ENCODE measurements at regions not wholly inside any gene's neighbourhood (a gene's known extent, or its start where the extent isn't known, plus 50 kb on each side); places are given as distances from the start of the nearest gene placed in this dataset.
"Not testable (repeated sequence)": the region's sequence is repeated elsewhere in the genome, so short reads cannot be mapped to it uniquely, and the experiment has no call there.

DNA sequence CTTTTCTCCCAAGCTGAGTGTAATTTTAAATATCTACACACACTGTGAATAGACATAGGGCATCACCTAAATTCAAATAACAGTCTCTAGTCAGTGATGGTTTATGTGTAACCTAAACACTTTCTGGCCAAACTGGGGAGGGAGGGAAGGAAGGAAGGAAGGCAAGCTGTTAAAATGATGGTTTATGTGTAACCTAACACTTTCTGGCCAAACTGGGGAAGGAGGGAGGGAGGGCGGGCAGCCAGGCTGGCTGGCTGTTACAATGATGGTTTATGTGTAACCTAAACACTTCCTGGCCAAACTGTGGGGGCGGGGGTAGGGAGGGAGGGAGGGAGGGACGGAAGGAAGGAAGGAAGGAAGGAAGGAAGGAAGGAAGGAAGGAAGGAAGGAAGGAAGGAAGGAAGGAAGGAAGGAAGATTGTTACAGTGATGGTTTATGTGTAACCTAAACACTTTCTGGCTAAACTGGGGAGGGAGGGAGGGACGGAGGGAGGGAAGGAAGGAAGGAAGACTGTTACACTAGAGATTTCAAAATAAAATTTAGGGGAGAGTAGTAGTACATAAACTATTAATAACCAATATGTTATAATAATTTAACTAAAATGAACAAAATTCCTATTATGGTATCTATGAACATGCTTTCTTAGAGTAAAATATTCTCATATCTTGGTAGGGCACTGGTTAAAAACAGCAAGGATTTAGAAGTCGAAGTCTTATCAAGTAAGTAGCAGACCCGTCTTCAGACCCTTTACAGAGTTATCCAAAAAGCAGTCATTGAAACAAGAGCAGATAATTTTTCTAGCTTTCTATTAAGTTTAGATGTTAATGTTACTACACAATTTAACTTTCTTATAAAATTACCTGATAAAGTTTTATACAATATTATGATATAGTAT is 148.1 kb downstream of the LMLN start:
- no peak overlapping the region for H3K27ac ChIP-seq
- TF ChIP-seq, protein P1, sequence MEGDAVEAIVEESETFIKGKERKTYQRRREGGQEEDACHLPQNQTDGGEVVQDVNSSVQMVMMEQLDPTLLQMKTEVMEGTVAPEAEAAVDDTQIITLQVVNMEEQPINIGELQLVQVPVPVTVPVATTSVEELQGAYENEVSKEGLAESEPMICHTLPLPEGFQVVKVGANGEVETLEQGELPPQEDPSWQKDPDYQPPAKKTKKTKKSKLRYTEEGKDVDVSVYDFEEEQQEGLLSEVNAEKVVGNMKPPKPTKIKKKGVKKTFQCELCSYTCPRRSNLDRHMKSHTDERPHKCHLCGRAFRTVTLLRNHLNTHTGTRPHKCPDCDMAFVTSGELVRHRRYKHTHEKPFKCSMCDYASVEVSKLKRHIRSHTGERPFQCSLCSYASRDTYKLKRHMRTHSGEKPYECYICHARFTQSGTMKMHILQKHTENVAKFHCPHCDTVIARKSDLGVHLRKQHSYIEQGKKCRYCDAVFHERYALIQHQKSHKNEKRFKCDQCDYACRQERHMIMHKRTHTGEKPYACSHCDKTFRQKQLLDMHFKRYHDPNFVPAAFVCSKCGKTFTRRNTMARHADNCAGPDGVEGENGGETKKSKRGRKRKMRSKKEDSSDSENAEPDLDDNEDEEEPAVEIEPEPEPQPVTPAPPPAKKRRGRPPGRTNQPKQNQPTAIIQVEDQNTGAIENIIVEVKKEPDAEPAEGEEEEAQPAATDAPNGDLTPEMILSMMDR (IDR thresholded peaks at IDR 0.05), result no peak
- TF ChIP-seq POLR2A (IDR thresholded peaks at IDR 0.05), result no peak
- no peak overlapping the region for H3K4me3 ChIP-seq (replicated peaks in 1 of 3)
- H3K9me3 ChIP-seq, result no peaks in the 10 kb centered on the region
- peaks cover 12% of the 10 kb centered on the region for H3K27me3 ChIP-seq
- H3K4me1 ChIP-seq, result no peaks in the 10 kb centered on the region
- DNase-seq, result no peak
- intact Hi-C loops (cut with DNase I), result no loop called here
- no peaks in the 10 kb centered on the region for H3K36me3 ChIP-seq
- WGBS, 2 donors, result 18 to 32% methylated on average over 6 of the region's 6 CpGs

DNA sequence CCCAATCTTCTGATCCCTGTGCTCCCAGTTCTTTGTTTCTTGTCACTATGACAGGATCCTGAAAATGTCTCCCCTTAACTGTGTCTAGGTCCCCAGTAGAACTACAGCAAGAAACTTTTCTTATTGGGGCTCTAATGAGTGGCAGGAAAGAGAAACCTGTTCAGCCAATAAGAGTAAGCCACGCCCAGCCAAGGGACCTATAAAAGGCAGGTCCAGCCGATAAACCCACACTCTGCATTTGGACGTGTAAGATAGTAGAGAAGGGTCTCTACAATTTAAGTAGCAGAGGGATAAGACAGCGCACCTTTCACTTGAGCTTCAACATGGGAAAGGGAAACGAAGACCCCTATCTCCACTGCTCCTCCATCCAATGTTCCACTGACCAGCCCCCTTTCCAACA is 149.9 kb downstream of the LMLN start:
- TF ChIP-seq, protein P1 (IDR thresholded peaks at IDR 0.05), result no peak
- no peak for TF ChIP-seq POLR2A (IDR thresholded peaks at IDR 0.05)
- Histone ChIP-seq H3K4me1 (peaks cover 4 to 5% of the 10 kb centered on the region in 2 donors), H3K27ac (no peak overlapping the region), H3K9me3 (no peaks in the 10 kb centered on the region), H3K36me3 (no peaks in the 10 kb centered on the region), H3K27me3 (peaks cover 25% of the 10 kb centered on the region), H3K4me3 (replicated peaks in 1 of 3) (no peak overlapping the region)
- no peak for DNase-seq
- intact Hi-C loops (cut with DNase I), result no loop called here
- WGBS, 2 donors, result 86 to 89% methylated on average over 5 of the region's 5 CpGs

DNA sequence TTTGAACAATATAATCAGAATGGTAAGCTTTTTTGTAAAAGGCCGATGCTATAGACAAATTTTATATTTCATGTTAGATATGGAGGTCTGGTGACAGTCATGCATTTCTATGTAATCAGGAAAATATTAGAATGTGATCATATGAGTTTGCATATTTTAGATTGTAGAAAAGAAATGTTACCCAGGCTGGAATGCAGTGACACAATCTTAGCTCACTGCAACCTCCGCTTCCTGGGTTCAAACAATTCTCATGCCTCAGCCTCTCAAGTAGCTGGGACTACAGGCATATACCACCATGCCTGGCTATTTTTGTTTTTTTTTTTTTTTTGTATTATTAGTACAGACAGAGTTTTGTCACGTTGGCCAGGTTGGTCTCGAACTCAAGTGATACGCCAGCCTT is 152.0 kb downstream of the LMLN start:
- intact Hi-C loops (cut with DNase I), result no loop called here
- TF ChIP-seq POLR2A (IDR thresholded peaks at IDR 0.05), result no peak
- TF ChIP-seq, protein P1 (IDR thresholded peaks at IDR 0.05), result no peak
- Histone ChIP-seq H3K9me3 (no peaks in the 10 kb centered on the region), H3K4me3 (replicated peaks in 1 of 3) (no peak overlapping the region), H3K36me3 (no peaks in the 10 kb centered on the region), H3K4me1 (peaks cover 4 to 5% of the 10 kb centered on the region in 2 donors), H3K27me3 (peaks cover 25% of the 10 kb centered on the region), H3K27ac (no peak overlapping the region)
- DNase-seq, result no peak
- WGBS, 2 donors, result 94% methylated on average over 5 of the region's 5 CpGs

- intact Hi-C loops (cut with DNase I), result no loop called here
- Histone ChIP-seq H3K27ac (no peak overlapping the region), H3K4me3 (replicated peaks in 1 of 3) (no peak overlapping the region), H3K4me1 (peaks cover 4 to 5% of the 10 kb centered on the region in 2 donors), H3K27me3 (peaks cover 25% of the 10 kb centered on the region), H3K9me3 (no peaks in the 10 kb centered on the region), H3K36me3 (no peaks in the 10 kb centered on the region)
- peak; percentile 2 to 7 for DNase-seq
- WGBS, 2 donors, result 8 to 10% methylated on average over 55 to 57 of the region's 59 CpGs
- no peak for TF ChIP-seq POLR2A (IDR thresholded peaks at IDR 0.05)
- TF ChIP-seq, protein P1 (IDR thresholded peaks at IDR 0.05), result no peak
Measured at GRCh38 chr3:198113206-198114053, 153.4 kb downstream of the LMLN start.

DNA sequence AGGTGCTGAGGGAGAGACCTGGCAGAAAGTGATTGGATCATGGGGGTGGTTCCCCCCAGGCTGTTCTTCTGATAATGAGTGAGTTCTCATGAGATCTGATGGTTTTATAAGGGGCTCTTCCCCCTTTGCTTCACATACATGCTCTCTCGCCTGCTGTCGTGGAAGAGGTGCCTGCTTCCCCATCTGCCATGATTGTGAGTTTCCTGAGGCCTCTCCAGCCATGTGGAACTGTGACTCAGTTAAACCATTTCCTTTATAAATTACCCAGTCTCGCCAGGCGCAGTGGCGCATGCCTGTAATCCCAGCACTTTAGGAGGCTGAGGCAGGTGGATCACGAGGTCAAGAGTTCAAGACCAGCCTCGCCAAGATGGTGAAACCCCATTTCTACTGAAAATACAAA is 154.5 kb downstream of the LMLN start:
- peaks cover 25% of the 10 kb centered on the region for H3K27me3 ChIP-seq
- H3K4me1 ChIP-seq; DNase-seq; H3K4me3 ChIP-seq (replicated peaks in 1 of 3); H3K27ac ChIP-seq; intact Hi-C loops (cut with DNase I); H3K36me3 ChIP-seq; H3K9me3 ChIP-seq: not testable (repeated sequence)
- 94% methylated on average over 7 of the region's 7 CpGs for WGBS, 2 donors

GRCh38 chr3:198122184-198122583 is 162.2 kb downstream of the LMLN start:
- H3K27ac ChIP-seq; H3K9me3 ChIP-seq; H3K27me3 ChIP-seq; H3K36me3 ChIP-seq; intact Hi-C loops (cut with DNase I); DNase-seq; H3K4me1 ChIP-seq; H3K4me3 ChIP-seq (replicated peaks in 1 of 3): not testable (repeated sequence)
- WGBS, 2 donors, result no CpG with 5 or more reads among the region's 8 CpGs

GRCh38 chr3:198137038-198137835 is 177.2 kb downstream of the LMLN start:
- H3K27me3 ChIP-seq; DNase-seq; H3K4me1 ChIP-seq; H3K36me3 ChIP-seq; H3K9me3 ChIP-seq; H3K27ac ChIP-seq; intact Hi-C loops (cut with DNase I); H3K4me3 ChIP-seq (replicated peaks in 1 of 3): not testable (repeated sequence)
- WGBS, 2 donors, result 66 to 77% methylated on average over 3 to 6 of the region's 12 CpGs

DNA sequence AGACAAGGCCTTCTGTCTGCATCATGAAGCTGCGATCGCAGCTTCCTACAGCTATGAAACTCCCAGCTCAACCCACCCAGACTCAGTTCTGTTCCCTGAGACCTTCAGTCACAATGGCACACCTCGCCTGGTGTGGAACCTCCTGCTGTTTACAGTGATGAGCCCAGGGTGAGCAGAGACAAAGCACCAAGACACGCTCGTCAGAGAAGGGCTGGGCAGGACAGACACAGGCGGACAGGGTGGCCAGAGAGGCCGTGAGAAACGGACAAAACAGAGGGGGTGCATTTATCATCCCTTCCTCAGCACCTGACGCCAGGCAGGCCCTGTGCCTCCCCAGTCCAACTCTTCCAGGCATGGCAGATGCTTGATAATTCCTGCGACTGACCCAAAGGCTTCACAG is 178.2 kb downstream of the LMLN start:
- H3K27me3 ChIP-seq; intact Hi-C loops (cut with DNase I); H3K36me3 ChIP-seq; DNase-seq; H3K4me1 ChIP-seq; H3K27ac ChIP-seq; H3K4me3 ChIP-seq (replicated peaks in 1 of 3); H3K9me3 ChIP-seq: not testable (repeated sequence)
- WGBS, 2 donors, result 97 to 100% methylated on average over 2 to 8 of the region's 10 CpGs
